ENCODE measurements at regions not wholly inside any gene's neighbourhood (a gene's known extent, or its start where the extent isn't known, plus 50 kb on each side); places are given as distances from the start of the nearest gene placed in this dataset.

- in situ Hi-C loops (cut with HindIII; ENCODE audit: low pct_ligation_motif_present, low sequenced_read_pairs): no loop called here
- H3K27ac ChIP-seq: no peak overlapping the region
- H3K27me3 ChIP-seq (replicated peaks): no peaks in the 10 kb centered on the region
- no peak overlapping the region for H3K4me3 ChIP-seq (ENCODE audit: low read depth, low read length)
- DNase-seq: no peak
- H3K36me3 ChIP-seq (replicated peaks): no peaks in the 10 kb centered on the region
- TF ChIP-seq, protein P1, sequence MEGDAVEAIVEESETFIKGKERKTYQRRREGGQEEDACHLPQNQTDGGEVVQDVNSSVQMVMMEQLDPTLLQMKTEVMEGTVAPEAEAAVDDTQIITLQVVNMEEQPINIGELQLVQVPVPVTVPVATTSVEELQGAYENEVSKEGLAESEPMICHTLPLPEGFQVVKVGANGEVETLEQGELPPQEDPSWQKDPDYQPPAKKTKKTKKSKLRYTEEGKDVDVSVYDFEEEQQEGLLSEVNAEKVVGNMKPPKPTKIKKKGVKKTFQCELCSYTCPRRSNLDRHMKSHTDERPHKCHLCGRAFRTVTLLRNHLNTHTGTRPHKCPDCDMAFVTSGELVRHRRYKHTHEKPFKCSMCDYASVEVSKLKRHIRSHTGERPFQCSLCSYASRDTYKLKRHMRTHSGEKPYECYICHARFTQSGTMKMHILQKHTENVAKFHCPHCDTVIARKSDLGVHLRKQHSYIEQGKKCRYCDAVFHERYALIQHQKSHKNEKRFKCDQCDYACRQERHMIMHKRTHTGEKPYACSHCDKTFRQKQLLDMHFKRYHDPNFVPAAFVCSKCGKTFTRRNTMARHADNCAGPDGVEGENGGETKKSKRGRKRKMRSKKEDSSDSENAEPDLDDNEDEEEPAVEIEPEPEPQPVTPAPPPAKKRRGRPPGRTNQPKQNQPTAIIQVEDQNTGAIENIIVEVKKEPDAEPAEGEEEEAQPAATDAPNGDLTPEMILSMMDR (IDR thresholded peaks at IDR 0.05; ENCODE audit: low read depth, low read length, missing control alignments): no peak
These were observed 103.0 kb upstream of the FOXQ1 start for GRCh38 chr6:1208876-1209275.

- H3K27ac ChIP-seq: no peak overlapping the region
- in situ Hi-C loops (cut with HindIII; ENCODE audit: low pct_ligation_motif_present, low sequenced_read_pairs): no loop called here
- H3K36me3 ChIP-seq (replicated peaks): no peaks in the 10 kb centered on the region
- TF ChIP-seq, protein P1 (IDR thresholded peaks at IDR 0.05; ENCODE audit: low read depth, low read length, missing control alignments): no peak
- H3K27me3 ChIP-seq (replicated peaks): no peaks in the 10 kb centered on the region
- DNase-seq: no peak
- H3K4me3 ChIP-seq (ENCODE audit: low read depth, low read length): no peak overlapping the region
These were observed 108.4 kb upstream of the FOXQ1 start for GRCh38 chr6:1203546-1203945.

DNA sequence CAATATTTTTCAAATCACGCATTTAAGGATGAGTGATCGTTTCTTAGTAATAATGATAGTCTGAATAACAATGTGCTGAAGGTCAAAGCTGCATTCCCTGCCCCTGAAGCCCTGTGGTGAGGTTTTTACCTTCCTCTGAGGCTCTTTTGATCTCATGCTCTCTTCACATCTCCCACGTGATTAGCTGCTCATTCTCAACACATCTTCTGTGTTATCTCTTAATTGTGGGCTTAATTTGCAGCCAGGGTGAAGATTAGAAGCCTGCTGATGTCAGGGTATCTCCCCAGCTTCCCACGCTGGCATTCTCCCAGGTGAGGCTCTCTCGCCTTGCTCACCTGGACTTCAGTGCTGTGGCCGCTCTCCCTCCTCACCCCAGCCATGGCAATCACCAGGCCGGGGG is 109.7 kb upstream of the FOXQ1 start:
- Histone ChIP-seq H3K27ac (no peak overlapping the region), H3K36me3 (replicated peaks) (no peaks in the 10 kb centered on the region), H3K27me3 (replicated peaks) (no peaks in the 10 kb centered on the region), H3K4me3 (ENCODE audit: low read depth, low read length) (no peak overlapping the region)
- no peak for DNase-seq
- TF ChIP-seq, protein P1 (IDR thresholded peaks at IDR 0.05; ENCODE audit: low read depth, low read length, missing control alignments): no peak
- in situ Hi-C loops (cut with HindIII; ENCODE audit: low pct_ligation_motif_present, low sequenced_read_pairs): no loop called here

DNA sequence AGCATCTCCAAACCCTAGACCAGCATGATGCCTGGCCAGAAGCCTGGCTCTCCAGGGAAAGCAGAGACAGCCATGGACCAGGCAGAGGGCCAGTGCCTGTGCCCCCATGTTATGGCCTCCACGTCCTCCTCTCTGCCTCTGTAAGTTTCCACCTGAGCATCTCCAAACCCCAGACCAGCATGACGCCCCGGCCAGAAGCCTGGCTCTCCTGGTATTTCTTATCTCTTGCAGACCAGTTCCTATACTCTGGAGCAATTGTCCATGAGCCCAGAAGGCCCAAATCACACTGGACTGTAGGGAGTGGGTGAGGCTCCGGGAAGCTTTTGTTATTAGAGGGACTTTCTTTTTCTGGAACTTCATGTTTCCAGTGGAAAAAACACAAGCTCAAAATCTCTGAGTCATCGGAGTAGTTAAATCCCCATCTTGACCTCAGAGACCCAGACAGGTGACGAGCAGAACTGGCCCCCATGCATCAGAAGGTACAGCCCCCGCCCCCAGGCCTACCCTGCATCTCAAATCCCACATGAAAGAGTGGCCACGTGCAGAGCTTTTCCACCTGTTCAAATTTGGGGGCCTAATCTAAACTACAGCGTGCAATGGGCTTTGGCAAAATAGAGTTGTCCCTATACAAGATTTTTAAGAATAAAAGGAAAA is 110.2 kb upstream of the FOXQ1 start:
- Histone ChIP-seq H3K4me3 (ENCODE audit: low read depth, low read length) (no peak overlapping the region), H3K27me3 (replicated peaks) (no peaks in the 10 kb centered on the region), H3K36me3 (replicated peaks) (no peaks in the 10 kb centered on the region), H3K27ac (no peak overlapping the region)
- no peak for DNase-seq
- TF ChIP-seq, protein P1 (IDR thresholded peaks at IDR 0.05; ENCODE audit: low read depth, low read length, missing control alignments): no peak
- in situ Hi-C loops (cut with HindIII; ENCODE audit: low pct_ligation_motif_present, low sequenced_read_pairs): no loop called here

- Histone ChIP-seq H3K4me3 (ENCODE audit: low read depth, low read length) (no peak overlapping the region), H3K27ac (no peak overlapping the region), H3K36me3 (replicated peaks) (no peaks in the 10 kb centered on the region), H3K27me3 (replicated peaks) (no peaks in the 10 kb centered on the region)
- TF ChIP-seq, protein P1 (IDR thresholded peaks at IDR 0.05; ENCODE audit: low read depth, low read length, missing control alignments): no peak
- in situ Hi-C loops (cut with HindIII; ENCODE audit: low pct_ligation_motif_present, low sequenced_read_pairs): no loop called here
- DNase-seq: no peak
These were observed 111.3 kb upstream of the FOXQ1 start for GRCh38 chr6:1200409-1201101.

GRCh38 chr6:1200081-1200408 is 111.9 kb upstream of the FOXQ1 start:
- in situ Hi-C loops (cut with HindIII; ENCODE audit: low pct_ligation_motif_present, low sequenced_read_pairs): no loop called here

More at GRCh38 chr6:1200081-1200408, 111.9 kb upstream of the FOXQ1 start:
- no peak overlapping the region for H3K27ac ChIP-seq
- H3K27me3 ChIP-seq (replicated peaks): no peaks in the 10 kb centered on the region
- H3K36me3 ChIP-seq (replicated peaks): no peaks in the 10 kb centered on the region
- no peak for DNase-seq
- TF ChIP-seq, protein P1 (IDR thresholded peaks at IDR 0.05; ENCODE audit: low read depth, low read length, missing control alignments): no peak
- H3K4me3 ChIP-seq (ENCODE audit: low read depth, low read length): no peak overlapping the region
